ENCODE measurements at regions not wholly inside any gene's neighbourhood (a gene's known extent, or its start where the extent isn't known, plus 50 kb on each side); places are given as distances from the start of the nearest gene placed in this dataset.

GRCh38 chr20:1833728-1834726 is 61.2 kb upstream of the SIRPA start:
- TF ChIP-seq, protein P1, sequence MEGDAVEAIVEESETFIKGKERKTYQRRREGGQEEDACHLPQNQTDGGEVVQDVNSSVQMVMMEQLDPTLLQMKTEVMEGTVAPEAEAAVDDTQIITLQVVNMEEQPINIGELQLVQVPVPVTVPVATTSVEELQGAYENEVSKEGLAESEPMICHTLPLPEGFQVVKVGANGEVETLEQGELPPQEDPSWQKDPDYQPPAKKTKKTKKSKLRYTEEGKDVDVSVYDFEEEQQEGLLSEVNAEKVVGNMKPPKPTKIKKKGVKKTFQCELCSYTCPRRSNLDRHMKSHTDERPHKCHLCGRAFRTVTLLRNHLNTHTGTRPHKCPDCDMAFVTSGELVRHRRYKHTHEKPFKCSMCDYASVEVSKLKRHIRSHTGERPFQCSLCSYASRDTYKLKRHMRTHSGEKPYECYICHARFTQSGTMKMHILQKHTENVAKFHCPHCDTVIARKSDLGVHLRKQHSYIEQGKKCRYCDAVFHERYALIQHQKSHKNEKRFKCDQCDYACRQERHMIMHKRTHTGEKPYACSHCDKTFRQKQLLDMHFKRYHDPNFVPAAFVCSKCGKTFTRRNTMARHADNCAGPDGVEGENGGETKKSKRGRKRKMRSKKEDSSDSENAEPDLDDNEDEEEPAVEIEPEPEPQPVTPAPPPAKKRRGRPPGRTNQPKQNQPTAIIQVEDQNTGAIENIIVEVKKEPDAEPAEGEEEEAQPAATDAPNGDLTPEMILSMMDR (IDR thresholded peaks at IDR 0.05) = no peak
- TF ChIP-seq POLR2AphosphoS5 (IDR thresholded peaks at IDR 0.05) (no peak), POLR2A (IDR thresholded peaks at IDR 0.05) (no peak)

Data from prostate gland (tissue), 2 donors.